SK-N-SH treated with all-trans-retinoic acid at 6 μM for 48 hours (cell line): ENCODE measurements at regions not wholly inside any gene's neighbourhood (a gene's known extent, or its start where the extent isn't known, plus 50 kb on each side); places are given as distances from the start of the nearest gene placed in this dataset.

Experiments
- ARNTL ChIP-seq: fragments of 450-650 bp; formaldehyde crosslinking; IDR thresholded peaks from 2 replicates; pipeline ENCODE4 v1.5.0; 2020; ENCODE audit warnings: low read depth, mild to moderate bottlenecking, moderate library complexity, borderline replicate concordance
- CSDC2 ChIP-seq: fragments of 250-450 bp; sonication (Bioruptor Pico); IDR thresholded peaks from 2 replicates; pipeline ENCODE4 v1.5.0; 2020; ENCODE audit warnings: mild to moderate bottlenecking, moderate library complexity
- GLIS3 ChIP-seq: fragments of 250-450 bp; sonication (Bioruptor Pico); IDR thresholded peaks from 2 replicates; pipeline ENCODE4 v1.5.0; 2020; ENCODE audit warnings: mild to moderate bottlenecking, moderate library complexity
- ISL1 ChIP-seq: fragments of 250-450 bp; sonication (Bioruptor Pico); IDR thresholded peaks from 2 replicates; pipeline ENCODE4 v2.1.2; 2022; ENCODE audit warnings: mild to moderate bottlenecking, moderate library complexity
- POU6F1 ChIP-seq: fragments of 250-450 bp; sonication (Bioruptor Pico); IDR thresholded peaks from 2 replicates; pipeline ENCODE4 v1.8.0; 2021; ENCODE audit warnings: low read depth, mild to moderate bottlenecking, moderate library complexity, borderline replicate concordance
- RARB ChIP-seq: fragments of 250-450 bp; sonication (Bioruptor Pico); IDR thresholded peaks from 2 replicates; pipeline ENCODE4 v1.8.0; 2021; ENCODE audit warnings: mild to moderate bottlenecking, moderate library complexity
- SNAI2 ChIP-seq: fragments of 250-450 bp; sonication (Bioruptor Pico); IDR thresholded peaks from 2 replicates; pipeline ENCODE4 v1.5.0; 2020; ENCODE audit warnings: mild to moderate bottlenecking, moderate library complexity
- TCF4 ChIP-seq: fragments of 250-450 bp; sonication (Bioruptor Pico); IDR thresholded peaks from 2 replicates; pipeline ENCODE4 v1.8.0; 2021; ENCODE audit warnings: mild to moderate bottlenecking, moderate library complexity, borderline replicate concordance
- TOX ChIP-seq: fragments of 250-450 bp; sonication (Bioruptor Pico); IDR thresholded peaks from 2 replicates; pipeline ENCODE4 v1.8.0; 2021; ENCODE audit warnings: mild to moderate bottlenecking, moderate library complexity, borderline replicate concordance
- ZNF565 ChIP-seq: fragments of 450-650 bp; formaldehyde crosslinking; conservative IDR thresholded peaks from 2 replicates; pipeline ENCODE4 v1.5.0; 2020; ENCODE audit warnings: low read depth, mild to moderate bottlenecking, moderate library complexity
- ZNF8 ChIP-seq: fragments of 450-650 bp; formaldehyde crosslinking; IDR thresholded peaks from 2 replicates; pipeline ENCODE4 v1.5.0; 2020; ENCODE audit warnings: mild to moderate bottlenecking, moderate library complexity

- TF ChIP-seq ARNTL (CRISPR knock-in tag) (no peak), TCF4 (peak; percentile 90; the same call in 1 of the 2 replicates), RARB (CRISPR knock-in tag) (no peak), SNAI2 (CRISPR knock-in tag) (no peak), POU6F1 (CRISPR knock-in tag) (no peak), ZNF565 (CRISPR knock-in tag) (no peak), GLIS3 (CRISPR knock-in tag) (no peak), ISL1 (CRISPR knock-in tag) (peak; percentile 36), ZNF8 (CRISPR knock-in tag) (peak; percentile 31; the same call in 1 of the 2 replicates), CSDC2 (no peak), TOX (CRISPR knock-in tag) (no peak)
Measured at GRCh38 chr9:2489838-2490314, 131.7 kb upstream of the VLDLR start.
